ENCODE measurements at regions not wholly inside any gene's neighbourhood (a gene's known extent, or its start where the extent isn't known, plus 50 kb on each side); places are given as distances from the start of the nearest gene placed in this dataset.

- Mint-ChIP-seq H3K27ac (no peak overlapping the region), H3K36me3 (ENCODE audit: low read depth) (no peaks in the 10 kb centered on the region), H3K4me1 (ENCODE audit: low read depth) (no peaks in the 10 kb centered on the region), H3K4me3 (no peak overlapping the region), H3K9me3 (ENCODE audit: insufficient read depth) (no peaks in the 10 kb centered on the region), H3K27me3 (ENCODE audit: low read depth) (no peaks in the 10 kb centered on the region)
- CTCF ChIA-PET = no interaction called here
- ATAC-seq = no peak
- DNase-seq = no peak
- POLR2A ChIA-PET = no interaction called here
These were observed 50.0 kb upstream of the PCDH7 start for GRCh38 chr4:30670206-30670605.
